Gastrocnemius medialis (tissue), 4 donors: ENCODE measurements at regions not wholly inside any gene's neighbourhood (a gene's known extent, or its start where the extent isn't known, plus 50 kb on each side); places are given as distances from the start of the nearest gene placed in this dataset.

ENCODE experiments used
- ATAC-seq, 2 donors: fragments of 150-250 bp; one replicate each; pipeline ENCODE4 v1.9.1; 2016
- DNase-seq, 2 donors: peaks; one replicate each; pipeline ENCODE4 v3.0.0-alpha.2; 2019
- H3K27ac ChIP-seq, 4 donors: fragments of 200-600 bp; sonication (generic); 1 replicate in 1 of 4; 2 replicates in 3 of 4; pipeline ENCODE4 v1.5.1; 2016 to 2018; ENCODE audit warnings: mild to moderate bottlenecking in 2 of 4, moderate library complexity in 1 of 4
- H3K27me3 ChIP-seq, 3 donors: fragments of 200-600 bp; sonication (generic) in 2 of 3; 1 replicate in 1 of 3; 2 replicates in 2 of 3; pipeline versions ENCODE4 v1.5.1 to v1.6.0; 2016 to 2019; ENCODE audit warnings: mild to moderate bottlenecking in 1 of 3, moderate library complexity in 1 of 3
- H3K36me3 ChIP-seq, 2 donors: fragments of 200-600 bp; sonication (generic) in 1 of 2; one replicate each; pipeline ENCODE4 v1.5.1; 2017 to 2018
- H3K4me1 ChIP-seq, 2 donors: fragments of 200-600 bp; sonication (generic) in 1 of 2; one replicate each; pipeline ENCODE4 v1.5.1; 2016 to 2017; ENCODE audit warnings: mild to moderate bottlenecking in 2 of 2
- H3K4me3 ChIP-seq, 4 donors: fragments of 200-600 bp; sonication (generic) in 3 of 4; 1 replicate in 1 of 4; 2 replicates in 3 of 4; pipeline ENCODE4 v1.5.1; 2016 to 2019; ENCODE audit warnings: mild to moderate bottlenecking in 2 of 4
- H3K9me3 ChIP-seq, 3 donors: fragments of 200-600 bp; sonication (generic) in 2 of 3; 1 replicate in 1 of 3; 2 replicates in 2 of 3; pipeline ENCODE4 v1.5.1; 2016 to 2019
- CTCF ChIP-seq, 5 experiments: fragments of 450-650 bp in 3 of 5; fragments of 200-600 bp in 2 of 5; sonication (generic) in 2 of 5; IDR thresholded peaks in 4 of 5; conservative IDR thresholded peaks in 1 of 5; 1 replicate in 4 of 5; 2 replicates in 1 of 5; pipeline ENCODE4 v1.5.1; 2016 to 2019; ENCODE audit warnings: antibody characterized with exemption in 5 of 5, mild to moderate bottlenecking in 3 of 5, moderate library complexity in 3 of 5
- POLR2A ChIP-seq, 2 donors: fragments of 450-650 bp; IDR thresholded peaks; one replicate each; pipeline ENCODE4 v1.6.1; 2017; ENCODE audit warnings: antibody characterized with exemption in 2 of 2, mild to moderate bottlenecking in 2 of 2, moderate library complexity in 2 of 2
- in situ Hi-C, 4 donors: fragments of 200-750 bp; cut with MboI; loops; one replicate each; pipeline versions ENCODE4 v1.15.0 to v1.8.0; 2017; ENCODE audit warnings: low sequenced_read_pairs in 4 of 4
- intact Hi-C: fragments of 100-400 bp; cut with DNase I; formaldehyde crosslinking; loops from one replicate; pipeline ENCODE4 v1.15.1; 2023; ENCODE audit warnings: low total_unique reads

DNA sequence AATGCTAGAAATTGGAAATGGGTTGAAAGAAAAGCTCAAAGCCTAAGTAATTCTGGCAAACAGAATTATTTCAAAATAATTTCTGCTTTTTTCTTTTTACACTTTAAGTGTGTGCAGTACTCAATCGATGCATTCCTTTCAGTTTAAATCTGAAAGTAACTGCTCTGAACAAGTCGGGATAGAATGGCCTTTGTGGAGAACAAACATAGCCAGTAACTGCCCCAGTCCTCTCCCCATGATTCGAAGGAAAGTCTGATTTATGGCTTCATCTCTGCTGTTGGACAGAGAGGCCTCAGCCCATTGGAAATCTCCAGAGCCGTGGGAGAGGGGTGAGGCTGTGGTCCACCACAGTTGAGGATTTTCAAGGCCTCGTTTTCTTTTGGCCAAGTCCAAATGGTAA, 174.0 kb upstream of the TLL1 start:
- H3K4me3 ChIP-seq = no peak overlapping the region
- H3K27ac ChIP-seq = no peak overlapping the region
- H3K4me1 ChIP-seq = no peaks in the 10 kb centered on the region
- TF ChIP-seq CTCF (IDR thresholded peaks at IDR 0.05 in 4 of 5, conservative IDR thresholded peaks at IDR 0.05 in 1 of 5) (no peak), POLR2A (IDR thresholded peaks at IDR 0.05) (no peak)
- DNase-seq (no peak), ATAC-seq (no peak)
- in situ Hi-C loops (no loop called here), intact Hi-C loops (no loop called here)
- no peaks in the 10 kb centered on the region for H3K9me3 ChIP-seq
- no peaks in the 10 kb centered on the region for H3K36me3 ChIP-seq
- H3K27me3 ChIP-seq = no peaks in the 10 kb centered on the region

DNA sequence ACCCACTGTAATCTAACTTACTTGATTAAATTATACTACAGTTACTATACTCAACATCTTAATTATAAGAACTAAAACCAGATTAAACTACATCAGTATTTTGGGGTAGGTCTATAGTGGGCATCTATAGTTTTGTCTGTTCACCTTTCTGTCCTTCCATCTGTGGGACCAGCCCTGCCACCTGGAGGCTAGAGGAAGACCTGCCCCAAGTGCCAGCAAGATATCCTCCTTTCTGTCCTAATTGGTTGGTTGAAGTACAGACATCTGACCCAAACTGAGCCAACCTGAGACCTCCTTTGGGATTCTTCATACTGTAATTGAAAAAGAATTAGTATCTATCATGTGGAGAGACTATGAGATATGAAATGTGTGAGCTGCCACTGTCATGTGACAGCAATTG, 172.2 kb upstream of the TLL1 start:
- no peaks in the 10 kb centered on the region for H3K9me3 ChIP-seq
- TF ChIP-seq POLR2A (IDR thresholded peaks at IDR 0.05) (no peak), CTCF (IDR thresholded peaks at IDR 0.05 in 4 of 5, conservative IDR thresholded peaks at IDR 0.05 in 1 of 5) (no peak)
- intact Hi-C loops = no loop called here
- DNase-seq = no peak
- no peaks in the 10 kb centered on the region for H3K36me3 ChIP-seq
- no peak overlapping the region for H3K4me3 ChIP-seq
- H3K27me3 ChIP-seq = no peaks in the 10 kb centered on the region
- in situ Hi-C loops = no loop called here
- no peaks in the 10 kb centered on the region for H3K4me1 ChIP-seq
- ATAC-seq = no peak
- H3K27ac ChIP-seq = no peak overlapping the region

GRCh38 chr4:165707128-165707527, 165.9 kb upstream of the TLL1 start:
- Histone ChIP-seq H3K4me3 (no peak overlapping the region), H3K27ac (no peak overlapping the region), H3K4me1 (no peaks in the 10 kb centered on the region), H3K27me3 (no peaks in the 10 kb centered on the region), H3K9me3 (no peaks in the 10 kb centered on the region), H3K36me3 (no peaks in the 10 kb centered on the region)
- TF ChIP-seq CTCF (IDR thresholded peaks at IDR 0.05 in 4 of 5, conservative IDR thresholded peaks at IDR 0.05 in 1 of 5) = no peak
- TF ChIP-seq POLR2A (IDR thresholded peaks at IDR 0.05) = no peak
- in situ Hi-C loops (no loop called here), intact Hi-C loops (no loop called here)
- DNase-seq = no peak
- ATAC-seq = no peak

DNA sequence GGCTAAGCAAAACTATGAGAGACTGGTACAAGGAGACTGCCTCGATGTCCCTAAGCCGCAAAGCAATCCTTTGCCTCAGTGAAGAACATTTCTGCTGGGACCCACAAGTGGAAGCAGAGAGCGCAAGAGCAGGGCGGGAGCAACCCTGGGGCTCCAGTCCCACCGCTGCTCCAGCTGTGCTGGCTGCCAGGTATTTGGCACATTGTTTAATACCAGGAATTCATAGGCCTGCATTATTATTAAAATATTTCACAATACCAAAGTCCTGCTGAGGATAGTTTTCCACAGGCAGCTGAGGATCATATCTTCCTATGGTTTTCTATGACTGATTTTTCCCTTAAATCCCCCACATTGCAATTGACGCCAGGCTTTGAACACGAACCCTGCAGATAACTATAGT, 163.5 kb upstream of the TLL1 start:
- no peaks in the 10 kb centered on the region for H3K36me3 ChIP-seq
- ATAC-seq (no peak), DNase-seq (no peak)
- no peaks in the 10 kb centered on the region for H3K9me3 ChIP-seq
- intact Hi-C loops = no loop called here
- no peak overlapping the region for H3K27ac ChIP-seq
- no peaks in the 10 kb centered on the region for H3K27me3 ChIP-seq
- no peak overlapping the region for H3K4me3 ChIP-seq
- no peaks in the 10 kb centered on the region for H3K4me1 ChIP-seq
- in situ Hi-C loops = no loop called here
- no peak for TF ChIP-seq CTCF (IDR thresholded peaks at IDR 0.05 in 4 of 5, conservative IDR thresholded peaks at IDR 0.05 in 1 of 5)
- TF ChIP-seq POLR2A (IDR thresholded peaks at IDR 0.05) = no peak

GRCh38 chr4:165709973-165710526, 163.0 kb upstream of the TLL1 start:
- ATAC-seq (no peak), DNase-seq (no peak)
- intact Hi-C loops = no loop called here
- no peaks in the 10 kb centered on the region for H3K4me1 ChIP-seq
- H3K27me3 ChIP-seq = no peaks in the 10 kb centered on the region
- in situ Hi-C loops = no loop called here
- no peaks in the 10 kb centered on the region for H3K9me3 ChIP-seq
- no peaks in the 10 kb centered on the region for H3K36me3 ChIP-seq
- H3K4me3 ChIP-seq = no peak overlapping the region
- no peak overlapping the region for H3K27ac ChIP-seq
- TF ChIP-seq POLR2A (IDR thresholded peaks at IDR 0.05) (no peak), CTCF (IDR thresholded peaks at IDR 0.05 in 4 of 5, conservative IDR thresholded peaks at IDR 0.05 in 1 of 5) (no peak)
